GM12891 (cell line): ENCODE measurements at regions not wholly inside any gene's neighbourhood (a gene's known extent, or its start where the extent isn't known, plus 50 kb on each side); places are given as distances from the start of the nearest gene placed in this dataset.

ENCODE experiments used
- PAX5 ChIP-seq: IDR thresholded peaks from 2 replicates; pipeline ENCODE4 v1.6.1; 2011; ENCODE audit warnings: low read length, moderate library complexity, mild to moderate bottlenecking; ENCODE audit not compliant: insufficient read depth, severe bottlenecking
- POLR2A ChIP-seq: IDR thresholded peaks from 2 replicates; pipeline ENCODE4 v1.6.1; 2011; ENCODE audit warnings: low read depth, low read length, control low read depth
- POLR2AphosphoS5 ChIP-seq: IDR thresholded peaks from 2 replicates; pipeline ENCODE4 v1.6.1; 2011; ENCODE audit warnings: low read depth, low read length, control low read depth
- POU2F2 ChIP-seq: IDR thresholded peaks from 2 replicates; pipeline ENCODE4 v1.6.1; 2011; ENCODE audit warnings: low read depth, mild to moderate bottlenecking, control low read depth, low read length, moderate library complexity
- SPI1 ChIP-seq: IDR thresholded peaks from 2 replicates; pipeline ENCODE4 v1.6.1; 2011; ENCODE audit warnings: low read depth, low read length, control low read depth
- TAF1 ChIP-seq: IDR thresholded peaks from 2 replicates; pipeline ENCODE4 v1.6.1; 2011; ENCODE audit warnings: low read depth, low read length, control low read depth

DNA sequence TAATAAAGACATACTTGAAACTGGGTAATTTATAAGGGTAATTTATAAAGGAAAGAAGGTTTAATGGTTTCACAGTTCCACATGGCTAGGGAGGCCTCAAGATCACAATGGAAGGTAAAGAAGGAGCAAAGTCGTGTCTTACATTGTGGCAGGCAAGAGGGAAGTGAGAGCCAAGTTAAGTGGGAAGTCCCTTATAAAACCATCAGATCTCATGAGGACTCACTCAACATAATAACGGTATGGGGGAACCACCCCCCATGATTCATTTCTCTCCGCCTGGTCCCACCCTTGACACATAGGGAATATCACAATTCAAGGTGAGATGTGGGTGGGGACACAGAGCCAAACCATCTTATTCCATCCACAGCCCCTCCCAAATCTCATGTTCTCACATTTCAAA lies 76.8 kb upstream of the ZNF678 start:
- TF ChIP-seq POLR2AphosphoS5 (no peak), POLR2A (no peak), POU2F2 (no peak), PAX5 (no peak), TAF1 (no peak), SPI1 (peak; percentile 58)
